Activated CD8-positive, alpha-beta T cell treated with anti-CD3 and anti-CD28 coated beads, Interleukin-2, amount 10 ng/mL, durations not matched to agents 7 days and 5 days (primary cell): ENCODE measurements at regions not wholly inside any gene's neighbourhood (a gene's known extent, or its start where the extent isn't known, plus 50 kb on each side); places are given as distances from the start of the nearest gene placed in this dataset.
"Not testable (repeated sequence)": the region's sequence is repeated elsewhere in the genome, so short reads cannot be mapped to it uniquely, and the experiment has no call there.

Experiments
- ATAC-seq: fragments of 150-1000 bp; cut with Tn5 transposase; one replicate; pipeline ENCODE4 v1.10.0; 2021; ENCODE audit warnings: moderate library complexity
- CTCF ChIA-PET: fragments of 350-600 bp; sonication (Branson Sonifier 250); formaldehyde crosslinking; loops from one replicate; lab custom pipeline; 2021; ENCODE audit warnings: antibody characterized with exemption; lab: Charles Lee
- POLR2A ChIA-PET: fragments of 350-600 bp; sonication (Branson Sonifier 250); formaldehyde crosslinking; loops from one replicate; lab custom pipeline; 2021; ENCODE audit warnings: antibody characterized with exemption; lab: Charles Lee
- DNase-seq: peaks from one replicate; pipeline ENCODE4 v3.0.0-alpha.2; 2020
- H3K27ac Mint-ChIP-seq: one replicate; pipeline ENCODE4 v1.8.0; 2021; ENCODE audit warnings: mild to moderate bottlenecking, mixed read lengths
- H3K27me3 Mint-ChIP-seq: one replicate; pipeline ENCODE4 v1.8.0; 2021; ENCODE audit warnings: low read depth, mixed read lengths
- H3K36me3 Mint-ChIP-seq: one replicate; pipeline ENCODE4 v1.8.0; 2021; ENCODE audit warnings: low read depth, mixed read lengths
- H3K4me1 Mint-ChIP-seq: one replicate; pipeline ENCODE4 v1.8.0; 2021; ENCODE audit warnings: low read depth, mixed read lengths
- H3K4me3 Mint-ChIP-seq: one replicate; pipeline ENCODE4 v1.8.0; 2021; ENCODE audit warnings: mild to moderate bottlenecking, mixed read lengths
- H3K9me3 Mint-ChIP-seq: one replicate; pipeline ENCODE4 v1.8.0; 2022; ENCODE audit warnings: mixed read lengths; ENCODE audit not compliant: insufficient read depth

DNA sequence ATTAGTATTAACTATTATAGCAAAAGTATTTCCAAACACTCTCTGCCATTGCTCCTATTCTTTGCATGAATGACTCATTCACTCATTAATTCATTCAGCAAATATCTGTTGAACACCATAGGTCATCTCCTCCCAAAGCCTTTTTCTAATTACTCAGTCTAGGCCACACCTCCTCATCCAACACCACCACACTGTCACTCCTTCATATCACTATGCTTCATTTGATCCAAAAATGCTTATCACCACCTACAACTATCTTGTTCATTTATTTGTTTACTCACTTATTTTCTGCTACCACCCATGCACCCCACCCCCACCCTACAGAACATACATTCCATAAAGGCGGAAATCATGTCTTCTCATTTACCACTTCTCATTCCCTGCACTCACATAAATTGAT is 94.4 kb upstream of the TNFSF4 start:
- Mint-ChIP-seq H3K27ac (no peak overlapping the region), H3K4me3 (no peak overlapping the region), H3K9me3 (no peaks in the 10 kb centered on the region), H3K27me3 (no peaks in the 10 kb centered on the region), H3K4me1 (peaks cover 22% of the 10 kb centered on the region), H3K36me3 (no peaks in the 10 kb centered on the region)
- ChIA-PET POLR2A (no interaction called here), CTCF (no interaction called here)
- ATAC-seq, result no peak
- no peak for DNase-seq

- ChIA-PET POLR2A (no interaction called here), CTCF (no interaction called here)
- ATAC-seq (no peak), DNase-seq (no peak)
- H3K4me3 Mint-ChIP-seq, result no peak overlapping the region
- no peaks in the 10 kb centered on the region for H3K36me3 Mint-ChIP-seq
- peaks cover 16% of the 10 kb centered on the region for H3K4me1 Mint-ChIP-seq
- H3K27ac Mint-ChIP-seq, result no peak overlapping the region
- no peaks in the 10 kb centered on the region for H3K27me3 Mint-ChIP-seq
- H3K9me3 Mint-ChIP-seq, result no peaks in the 10 kb centered on the region
Measured at GRCh38 chr1:173302366-173302765, 95.2 kb upstream of the TNFSF4 start.

DNA sequence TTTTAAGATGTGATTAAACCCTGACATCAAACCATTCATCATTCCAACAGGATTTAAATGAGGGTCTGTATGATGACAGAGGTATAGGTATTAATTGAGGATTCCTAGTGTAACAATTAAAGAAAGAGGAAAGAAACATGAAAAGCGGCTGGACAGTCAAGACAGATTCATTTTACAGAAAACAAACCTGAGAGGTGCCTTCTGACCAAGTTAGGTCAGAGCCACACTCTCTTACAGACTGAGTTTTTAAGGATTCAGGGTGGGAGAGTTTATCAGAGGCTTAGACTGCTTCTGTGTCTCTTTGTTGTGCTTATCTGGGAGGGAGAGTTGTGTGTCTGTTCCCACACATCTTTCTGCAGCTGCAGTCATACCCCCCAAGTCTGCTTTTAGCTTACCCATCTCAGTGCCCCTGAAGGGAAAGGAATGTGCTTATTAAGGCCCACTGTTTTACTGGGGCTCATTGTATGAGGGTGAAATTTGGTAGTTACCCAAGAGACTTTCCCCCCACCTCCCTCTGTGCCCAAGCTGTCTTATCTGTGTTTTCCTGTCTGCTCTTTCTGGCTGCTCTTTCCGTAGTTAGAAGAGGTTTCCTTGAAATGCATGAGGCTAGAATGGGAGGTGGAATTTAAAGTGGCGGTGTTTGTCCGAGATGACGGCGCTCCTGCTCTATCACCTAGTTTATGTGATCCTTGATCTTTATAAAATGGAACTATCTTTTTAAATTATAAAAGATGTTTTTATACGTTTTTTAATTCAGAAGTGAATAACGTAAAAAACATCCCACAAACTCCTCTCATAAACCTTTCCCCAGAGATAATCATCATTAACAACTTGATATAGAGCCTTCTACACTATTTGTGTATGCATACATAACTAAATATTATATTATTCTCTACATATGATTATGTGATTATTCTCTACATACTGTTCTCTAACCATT is 96.0 kb upstream of the TNFSF4 start:
- no peak overlapping the region for H3K27ac Mint-ChIP-seq
- H3K36me3 Mint-ChIP-seq, result no peaks in the 10 kb centered on the region
- H3K9me3 Mint-ChIP-seq, result no peaks in the 10 kb centered on the region
- CTCF ChIA-PET, result no interaction called here
- DNase-seq (no peak), ATAC-seq (no peak)
- H3K4me1 Mint-ChIP-seq, result peaks cover 8% of the 10 kb centered on the region
- POLR2A ChIA-PET, result no interaction called here
- H3K27me3 Mint-ChIP-seq, result no peaks in the 10 kb centered on the region
- no peak overlapping the region for H3K4me3 Mint-ChIP-seq

DNA sequence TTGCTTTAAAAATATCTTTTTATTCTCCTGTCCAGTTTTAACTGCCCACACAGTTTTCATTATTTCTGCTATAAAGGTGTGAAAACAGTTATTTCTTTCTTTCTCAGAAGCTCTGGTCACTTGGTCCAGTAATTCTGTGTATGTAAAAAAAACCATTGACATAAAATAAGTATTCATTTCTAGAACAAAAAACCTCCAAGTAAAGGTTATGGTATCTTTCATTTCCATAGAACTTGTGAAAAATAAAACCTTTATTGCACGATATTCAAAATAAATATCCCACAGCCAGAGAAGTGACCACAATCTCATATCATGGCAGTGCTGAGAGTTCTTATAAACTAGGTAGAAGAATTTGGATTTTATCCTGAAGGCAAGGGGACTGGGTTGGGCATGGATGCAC is 96.9 kb upstream of the TNFSF4 start:
- H3K4me3 Mint-ChIP-seq, result no peak overlapping the region
- H3K36me3 Mint-ChIP-seq, result no peaks in the 10 kb centered on the region
- peaks cover 3% of the 10 kb centered on the region for H3K4me1 Mint-ChIP-seq
- CTCF ChIA-PET, result no interaction called here
- H3K9me3 Mint-ChIP-seq, result no peaks in the 10 kb centered on the region
- H3K27ac Mint-ChIP-seq, result no peak overlapping the region
- H3K27me3 Mint-ChIP-seq, result no peaks in the 10 kb centered on the region
- DNase-seq, result no peak
- POLR2A ChIA-PET, result no interaction called here
- no peak for ATAC-seq

- Mint-ChIP-seq H3K27me3 (no peaks in the 10 kb centered on the region), H3K4me1 (peaks cover 3% of the 10 kb centered on the region), H3K36me3 (no peaks in the 10 kb centered on the region), H3K27ac (no peak overlapping the region), H3K9me3 (no peaks in the 10 kb centered on the region), H3K4me3 (no peak overlapping the region)
- ChIA-PET POLR2A (no interaction called here), CTCF (no interaction called here)
- ATAC-seq, result no peak
- DNase-seq, result no peak
Measured at GRCh38 chr1:173304529-173305227, 97.5 kb upstream of the TNFSF4 start.

- Mint-ChIP-seq H3K9me3 (peaks cover 6% of the 10 kb centered on the region), H3K27ac (no peak overlapping the region), H3K4me1 (no peaks in the 10 kb centered on the region), H3K4me3 (no peak overlapping the region), H3K27me3 (no peaks in the 10 kb centered on the region), H3K36me3 (peaks cover 3% of the 10 kb centered on the region)
- CTCF ChIA-PET, result no interaction called here
- ATAC-seq (no peak), DNase-seq (no peak)
- POLR2A ChIA-PET, result no interaction called here
Measured at GRCh38 chr1:173307845-173308244, 100.7 kb upstream of the TNFSF4 start.

DNA sequence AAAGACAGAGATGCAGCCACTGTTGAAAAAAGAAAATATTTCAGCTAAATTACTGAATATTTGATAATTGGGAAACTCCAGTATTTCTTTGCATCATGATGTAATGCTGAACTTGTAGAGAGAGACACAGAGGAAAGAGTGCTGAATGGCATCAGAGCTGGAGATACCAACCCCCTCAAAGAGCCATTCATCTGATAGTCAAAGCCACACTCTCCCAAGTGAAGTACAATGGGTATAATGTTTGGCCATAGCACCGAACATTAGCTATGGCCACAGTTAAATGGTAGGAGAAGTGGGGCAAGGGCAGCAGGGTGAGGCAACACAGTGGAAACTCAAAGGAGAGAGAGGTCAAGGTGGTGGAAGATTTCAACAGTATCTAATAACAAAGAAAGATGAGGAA is 107.5 kb upstream of the TNFSF4 start:
- H3K4me3 Mint-ChIP-seq, result no peak overlapping the region

DNA sequence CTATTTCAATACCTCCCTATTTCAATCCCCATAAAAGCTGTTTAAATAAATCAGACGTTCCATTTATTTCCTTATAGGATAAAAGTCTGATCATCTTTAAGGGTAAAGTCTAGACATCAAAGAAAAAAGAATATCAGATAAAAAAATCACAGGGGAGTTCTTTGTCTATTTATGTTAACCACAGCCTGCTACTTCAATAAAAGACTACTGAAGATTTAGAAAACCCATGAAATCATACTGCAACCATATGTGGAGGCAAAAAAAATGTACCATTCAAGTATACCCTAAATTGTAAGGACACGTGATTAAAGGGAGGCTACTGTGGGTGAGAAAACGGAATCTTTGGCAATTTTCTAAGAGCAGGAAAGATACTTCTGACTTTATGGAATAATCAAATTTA is 108.2 kb upstream of the TNFSF4 start:
- ATAC-seq (no peak), DNase-seq (no peak)
- CTCF ChIA-PET, result no interaction called here
- H3K27me3 Mint-ChIP-seq, result no peaks in the 10 kb centered on the region
- peaks cover 2% of the 10 kb centered on the region for H3K9me3 Mint-ChIP-seq
- H3K4me3 Mint-ChIP-seq, result no peak overlapping the region
- no peak overlapping the region for H3K27ac Mint-ChIP-seq
- POLR2A ChIA-PET, result no interaction called here
- no peaks in the 10 kb centered on the region for H3K4me1 Mint-ChIP-seq
- H3K36me3 Mint-ChIP-seq, result no peaks in the 10 kb centered on the region

More for the DNA sequence above, 107.5 kb upstream of the TNFSF4 start:
- no peak for ATAC-seq
- no peak overlapping the region for H3K27ac Mint-ChIP-seq
- peaks cover 3% of the 10 kb centered on the region for H3K36me3 Mint-ChIP-seq
- ChIA-PET CTCF (no interaction called here), POLR2A (no interaction called here)
- no peaks in the 10 kb centered on the region for H3K27me3 Mint-ChIP-seq
- DNase-seq, result no peak
- H3K4me1 Mint-ChIP-seq, result no peaks in the 10 kb centered on the region
- H3K9me3 Mint-ChIP-seq, result peaks cover 6% of the 10 kb centered on the region

DNA sequence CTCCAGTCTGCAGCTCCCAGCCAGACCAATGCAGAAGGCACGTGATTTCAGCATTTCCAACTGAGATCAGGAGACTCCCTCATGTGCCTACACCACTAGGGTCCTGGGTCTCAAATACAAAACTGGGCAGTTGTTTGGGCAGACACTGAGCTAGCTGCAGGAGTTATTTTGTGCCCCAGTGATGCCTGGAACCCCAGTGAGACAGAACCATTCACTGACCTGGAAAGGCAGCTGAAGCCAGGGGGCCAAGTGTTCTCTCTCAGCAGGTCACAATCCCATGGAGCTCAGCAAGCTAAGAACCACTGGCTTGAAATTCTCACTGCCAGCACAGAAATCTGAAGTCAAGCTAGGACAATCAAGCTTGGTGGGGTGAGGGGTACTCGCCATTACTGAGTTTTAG is 111.7 kb upstream of the TNFSF4 start:
- ChIA-PET CTCF (no interaction called here), POLR2A (no interaction called here)
- no peaks in the 10 kb centered on the region for H3K27me3 Mint-ChIP-seq
- H3K27ac Mint-ChIP-seq, result no peak overlapping the region
- ATAC-seq (no peak), DNase-seq (no peak)
- H3K4me1 Mint-ChIP-seq, result no peaks in the 10 kb centered on the region
- H3K36me3 Mint-ChIP-seq, result no peaks in the 10 kb centered on the region
- no peak overlapping the region for H3K4me3 Mint-ChIP-seq
- peaks cover 8% of the 10 kb centered on the region for H3K9me3 Mint-ChIP-seq

GRCh38 chr1:173324352-173324751 is 117.2 kb upstream of the TNFSF4 start:
- DNase-seq, H3K27ac Mint-ChIP-seq, ATAC-seq, POLR2A ChIA-PET, CTCF ChIA-PET, H3K27me3 Mint-ChIP-seq, H3K4me3 Mint-ChIP-seq, H3K9me3 Mint-ChIP-seq, H3K4me1 Mint-ChIP-seq, H3K36me3 Mint-ChIP-seq: not testable (repeated sequence)

- CTCF ChIA-PET, H3K27ac Mint-ChIP-seq, POLR2A ChIA-PET, H3K4me3 Mint-ChIP-seq, H3K9me3 Mint-ChIP-seq, H3K27me3 Mint-ChIP-seq, DNase-seq, ATAC-seq, H3K36me3 Mint-ChIP-seq: not testable (repeated sequence)
- H3K4me1 Mint-ChIP-seq, result peaks cover 25% of the 10 kb centered on the region
Measured at GRCh38 chr1:173327987-173328386, 120.9 kb upstream of the TNFSF4 start.

- H3K4me1 Mint-ChIP-seq, result peaks cover 30% of the 10 kb centered on the region
- ATAC-seq, result no peak
- peaks cover 3% of the 10 kb centered on the region for H3K9me3 Mint-ChIP-seq
- no peak for DNase-seq
- no peak overlapping the region for H3K27ac Mint-ChIP-seq
- H3K27me3 Mint-ChIP-seq, result no peaks in the 10 kb centered on the region
- no peaks in the 10 kb centered on the region for H3K36me3 Mint-ChIP-seq
- ChIA-PET CTCF (no interaction called here), POLR2A (no interaction called here)
- H3K4me3 Mint-ChIP-seq, result no peak overlapping the region
Measured at GRCh38 chr1:173328961-173329360, 121.8 kb upstream of the TNFSF4 start.
